ENCODE measurements at regions not wholly inside any gene's neighbourhood (a gene's known extent, or its start where the extent isn't known, plus 50 kb on each side); places are given as distances from the start of the nearest gene placed in this dataset.
A peak's percentile ranks its signal among the peaks of the same experiment; 100 is the strongest.

- intact Hi-C loops (cut with DNase I), result no loop called here
- H3K4me1 ChIP-seq, result no peaks in the 10 kb centered on the region
- H3K36me3 ChIP-seq (ENCODE audit: insufficient read depth in 1 of 2, low read depth in 1 of 2), result no peaks in the 10 kb centered on the region
- H3K27me3 ChIP-seq (ENCODE audit: insufficient read depth in 3 of 3, low read length in 2 of 3), result no peaks in the 10 kb centered on the region
- H3K9me3 ChIP-seq, result no peaks in the 10 kb centered on the region
- no peak overlapping the region for H3K4me3 ChIP-seq
- no peak overlapping the region for H3K27ac ChIP-seq
- 75 to 87% (median 80%) methylated on average over 14 of the region's 14 CpGs for WGBS, 3 donors
- TF ChIP-seq CTCF (IDR thresholded peaks at IDR 0.05), result no peak
- peak in 1 of 4 donors; percentile 40 for ATAC-seq
- no peak for DNase-seq
These were observed 83.9 kb upstream of the YWHAQ start for GRCh38 chr2:9714630-9715214.

- intact Hi-C loops (cut with DNase I), result no loop called here
- no peaks in the 10 kb centered on the region for H3K27me3 ChIP-seq (ENCODE audit: insufficient read depth in 3 of 3, low read length in 2 of 3)
These were observed 84.4 kb upstream of the YWHAQ start for GRCh38 chr2:9715238-9715637.

GRCh38 chr2:9717886-9718451, 87.2 kb upstream of the YWHAQ start:
- Histone ChIP-seq H3K27ac (no peak overlapping the region), H3K36me3 (ENCODE audit: insufficient read depth in 1 of 2, low read depth in 1 of 2) (no peaks in the 10 kb centered on the region), H3K4me3 (no peak overlapping the region), H3K4me1 (no peaks in the 10 kb centered on the region), H3K27me3 (ENCODE audit: insufficient read depth in 3 of 3, low read length in 2 of 3) (no peaks in the 10 kb centered on the region), H3K9me3 (no peaks in the 10 kb centered on the region)
- no peak for ATAC-seq
- 90 to 96% (median 91%) methylated on average over 7 of the region's 7 CpGs for WGBS, 3 donors
- no peak for TF ChIP-seq CTCF (IDR thresholded peaks at IDR 0.05)
- DNase-seq, result no peak
- intact Hi-C loops (cut with DNase I), result no loop called here

More at GRCh38 chr2:9715238-9715637, 84.4 kb upstream of the YWHAQ start:
- no peak for TF ChIP-seq CTCF (IDR thresholded peaks at IDR 0.05)
- no peaks in the 10 kb centered on the region for H3K4me1 ChIP-seq
- WGBS, 3 donors, result 76 to 87% (median 82%) methylated on average over 6 of the region's 6 CpGs
- H3K36me3 ChIP-seq (ENCODE audit: insufficient read depth in 1 of 2, low read depth in 1 of 2), result no peaks in the 10 kb centered on the region
- ATAC-seq (no peak), DNase-seq (no peak)
- H3K9me3 ChIP-seq, result no peaks in the 10 kb centered on the region
- H3K27ac ChIP-seq, result no peak overlapping the region
- no peak overlapping the region for H3K4me3 ChIP-seq

GRCh38 chr2:9720352-9721093, 89.7 kb upstream of the YWHAQ start:
- no peaks in the 10 kb centered on the region for H3K9me3 ChIP-seq
- H3K27me3 ChIP-seq (ENCODE audit: insufficient read depth in 3 of 3, low read length in 2 of 3), result no peaks in the 10 kb centered on the region
- ATAC-seq (no peak), DNase-seq (no peak)
- TF ChIP-seq CTCF (IDR thresholded peaks at IDR 0.05), result no peak
- H3K36me3 ChIP-seq (ENCODE audit: insufficient read depth in 1 of 2, low read depth in 1 of 2), result no peaks in the 10 kb centered on the region
- H3K27ac ChIP-seq, result no peak overlapping the region
- intact Hi-C loops (cut with DNase I), result no loop called here
- WGBS, 3 donors, result 91 to 94% (median 93%) methylated on average over 9 of the region's 9 CpGs
- H3K4me1 ChIP-seq, result no peaks in the 10 kb centered on the region
- H3K4me3 ChIP-seq, result no peak overlapping the region
